A549 (cell line): ENCODE measurements at regions not wholly inside any gene's neighbourhood (a gene's known extent, or its start where the extent isn't known, plus 50 kb on each side); places are given as distances from the start of the nearest gene placed in this dataset.

ENCODE experiments used
- ATAC-seq, 2 experiments: fragments of 200-7000 bp in 1 of 2; fragments of >200 bp in 1 of 2; cut with Nextera tagmentation in 1 of 2; cut with Tn5 transposase in 1 of 2; 3 replicates each; pipeline versions ENCODE4 v1.8.0 to v1.9.1; 2018 to 2020; ENCODE audit warnings: mild to moderate bottlenecking in 1 of 2, moderate library complexity in 1 of 2
- CTCF ChIA-PET: fragments of 300-600 bp; sonication (Branson Sonifier 250); formaldehyde crosslinking; extraction: SDS; loops from one replicate; lab custom pipeline; 2021; ENCODE audit warnings: antibody characterized with exemption, inconsistent platforms; lab: Yijun Ruan, JAX
- POLR2A ChIA-PET: fragments of 350-600 bp; formaldehyde crosslinking; extraction: SDS; loops from one replicate; lab custom pipeline; 2021; ENCODE audit warnings: antibody characterized with exemption, inconsistent platforms; lab: Yijun Ruan, JAX
- DNase-seq, 2 experiments: peaks; one replicate each; pipeline versions ENCODE4 v3.0.0 to v3.0.0-alpha.2; 2011 to 2016; ENCODE audit warnings: low read depth in 1 of 2, low spot score in 1 of 2
- FAIRE-seq: peaks from 2 replicates; lab custom pipeline; 2011; peaks lifted over from hg19 to GRCh38; lab: Jason Lieb, UNC
- H3K27ac ChIP-seq, 2 experiments: fragments of >200 bp; sonication (Bioruptor Twin); formaldehyde crosslinking; 3 replicates each; pipeline ENCODE4 v1.5.1; 2016 to 2017
- H3K4me1 ChIP-seq: fragments of >200 bp; sonication (Bioruptor Twin); formaldehyde crosslinking; 3 replicates; pipeline ENCODE4 v1.6.1; 2016
- H3K4me2 ChIP-seq: fragments of >200 bp; sonication (Bioruptor Twin); formaldehyde crosslinking; 3 replicates; pipeline ENCODE4 v1.6.1; 2016
- H3K4me3 ChIP-seq: fragments of >200 bp; sonication (Bioruptor Twin); formaldehyde crosslinking; 3 replicates; pipeline ENCODE4 v1.5.1; 2016
- H3K9me3 ChIP-seq: fragments of >200 bp; sonication (Bioruptor Twin); formaldehyde crosslinking; 3 replicates; pipeline ENCODE4 v1.6.1; 2016
- ATOH8 ChIP-seq: fragments of 250-450 bp; sonication (Bioruptor Pico); IDR thresholded peaks from 2 replicates; pipeline ENCODE4 v1.5.0; 2020; ENCODE audit warnings: low read depth, mild to moderate bottlenecking, moderate library complexity
- CBX8 ChIP-seq: fragments of 200-600 bp; sonication (generic); IDR thresholded peaks from 2 replicates; pipeline ENCODE4 v1.6.1; 2016
- CEBPB ChIP-seq, 2 experiments: fragments of >200 bp in 1 of 2; sonication (Bioruptor Twin) in 1 of 2; formaldehyde crosslinking in 1 of 2; IDR thresholded peaks; 2 replicates each; pipeline ENCODE4 v1.6.1; 2012 to 2016
- E2F6 ChIP-seq: IDR thresholded peaks from 2 replicates; pipeline ENCODE4 v1.6.1; 2012; ENCODE audit warnings: low read depth, borderline replicate concordance
- EHF ChIP-seq: fragments of 250-450 bp; sonication (Bioruptor Pico); IDR thresholded peaks from 2 replicates; pipeline ENCODE4 v1.5.0; 2020; ENCODE audit warnings: mild to moderate bottlenecking
- ELK1 ChIP-seq: fragments of 150-350 bp; IDR thresholded peaks from 2 replicates; pipeline ENCODE4 v1.6.1; 2014; ENCODE audit warnings: low read depth, mild to moderate bottlenecking, low read length
- HDAC2 ChIP-seq: fragments of 200-600 bp; sonication (generic); IDR thresholded peaks from 2 replicates; pipeline ENCODE4 v1.6.1; 2016
- HMGXB4 ChIP-seq: fragments of 250-450 bp; sonication (Bioruptor Pico); IDR thresholded peaks from 2 replicates; pipeline ENCODE4 v1.5.0; 2021; ENCODE audit warnings: mild to moderate bottlenecking, moderate library complexity, borderline replicate concordance
- JUN ChIP-seq, 2 experiments: fragments of >200 bp; sonication (Bioruptor Twin); formaldehyde crosslinking; IDR thresholded peaks; 2 replicates in 1 of 2; 3 replicates in 1 of 2; pipeline ENCODE4 v1.6.1; 2016 to 2017
- NPAS2 ChIP-seq: fragments of 250-450 bp; sonication (Bioruptor Pico); IDR thresholded peaks from 2 replicates; pipeline ENCODE4 v1.8.0; 2022; ENCODE audit warnings: mild to moderate bottlenecking, moderate library complexity, borderline replicate concordance
- NR3C1 ChIP-seq: fragments of >200 bp; sonication (Bioruptor Twin); formaldehyde crosslinking; IDR thresholded peaks from 3 replicates; pipeline ENCODE4 v1.6.1; 2017
- PBX3 ChIP-seq: IDR thresholded peaks from 2 replicates; pipeline ENCODE4 v1.6.1; 2012
- PHF8 ChIP-seq: fragments of 200-600 bp; sonication (generic); IDR thresholded peaks from 2 replicates; pipeline ENCODE4 v1.6.1; 2016; ENCODE audit warnings: low read depth, mild to moderate bottlenecking, antibody characterized with exemption, moderate library complexity, borderline replicate concordance
- POLR2AphosphoS2 ChIP-seq: conservative IDR thresholded peaks from 2 replicates; pipeline ENCODE4 v1.6.1; 2012; ENCODE audit warnings: low read length, improper control_type of control experiment, inconsistent platforms
- RAD21 ChIP-seq, 2 experiments: fragments of >200 bp in 1 of 2; sonication (Bioruptor Twin) in 1 of 2; formaldehyde crosslinking in 1 of 2; IDR thresholded peaks in 1 of 2; conservative IDR thresholded peaks in 1 of 2; 2 replicates in 1 of 2; 3 replicates in 1 of 2; pipeline ENCODE4 v1.6.1; 2012 to 2018; ENCODE audit warnings: inconsistent platforms in 1 of 2
- RCOR1 ChIP-seq: fragments of 150-350 bp; IDR thresholded peaks from 2 replicates; pipeline ENCODE4 v1.6.1; 2014; ENCODE audit warnings: antibody characterized with exemption, low read length, low read depth
- REST ChIP-seq: fragments of 200-600 bp; sonication (generic); IDR thresholded peaks from 2 replicates; pipeline ENCODE4 v1.6.1; 2016; ENCODE audit warnings: antibody characterized with exemption, mild to moderate bottlenecking, moderate library complexity
- SREBF2 ChIP-seq: fragments of 450-650 bp; IDR thresholded peaks from 2 replicates; pipeline ENCODE4 v1.6.1; 2014; ENCODE audit warnings: mild to moderate bottlenecking, moderate library complexity
- ZFP36 ChIP-seq: fragments of 450-650 bp; IDR thresholded peaks from 2 replicates; pipeline ENCODE4 v1.6.1; 2014; ENCODE audit warnings: borderline replicate concordance; ENCODE audit not compliant: partially characterized antibody
- WGBS: methylation state at CpG from one replicate; pipeline ENCODE4 v1.1.6; 2017; ENCODE audit errors: missing lambda C conversion rate; 5-methylcytosine and 5-hydroxymethylcytosine counted together

- TF ChIP-seq PHF8 (no peak), HDAC2 (no peak), ZFP36 (no peak), REST (no peak), RAD21 (conservative IDR thresholded peaks at IDR 0.05 in 1 of 2, IDR thresholded peaks at IDR 0.05 in 1 of 2) (no peak), ELK1 (no peak), CBX8 (no peak), POLR2AphosphoS2 (no peak), EHF (CRISPR knock-in tag) (no peak), JUN (IDR thresholded peaks at IDR 0.05) (no peak), PBX3 (no peak), NR3C1 (no peak), RCOR1 (no peak), HMGXB4 (CRISPR knock-in tag) (no peak), ATOH8 (CRISPR knock-in tag) (no peak), NPAS2 (CRISPR knock-in tag) (no peak)
- TF ChIP-seq, all 56 proteins: peak for 0
- Histone ChIP-seq H3K4me1 (peaks cover 25% of the 10 kb centered on the region), H3K27ac (no peak overlapping the region; a peak in 1 of 6 replicates), H3K4me2 (no peak overlapping the region), H3K9me3 (0 out of 3 replicates have a peak, but pooled peaks cover 3% of the 10 kb centered on the region), H3K4me3 (no peak overlapping the region)
- WGBS = 87% methylated on average over 4 of the region's 4 CpGs
- POLR2A ChIA-PET = no interaction called here
- ATAC-seq (no peak), DNase-seq (no peak), FAIRE-seq (no peak)
- CTCF ChIA-PET = interaction anchor here (2.6 kb wide), 1 partner anchor 105 kb away, joined by 13 read pairs; no protein-coding TSS in a partner anchor
Measured at GRCh38 chr5:173468821-173469251, 140.6 kb upstream of the STC2 start.

- H3K4me2 ChIP-seq = no peak overlapping the region
- H3K9me3 ChIP-seq = 0 out of 3 replicates have a peak, but pooled peaks cover 3% of the 10 kb centered on the region
- POLR2A ChIA-PET = no interaction called here
- TF ChIP-seq SREBF2 = no peak
- no peak for TF ChIP-seq CEBPB (IDR thresholded peaks at IDR 0.05)
- no peak for TF ChIP-seq ATOH8 (CRISPR knock-in tag)
- TF ChIP-seq PHF8 = no peak
- TF ChIP-seq E2F6 = no peak
- TF ChIP-seq HDAC2 = no peak
- no peak for TF ChIP-seq JUN (IDR thresholded peaks at IDR 0.05)
- TF ChIP-seq HMGXB4 (CRISPR knock-in tag) = no peak
- WGBS = 29% methylated on average over 1 of the region's 1 CpG
- ATAC-seq (no peak), FAIRE-seq (no peak), DNase-seq (no peak)
- H3K4me1 ChIP-seq = no peaks in the 10 kb centered on the region
- H3K27ac ChIP-seq = no peak overlapping the region
- CTCF ChIA-PET = no interaction called here
- no peak overlapping the region for H3K4me3 ChIP-seq
Measured at GRCh38 chr5:173466227-173466626, 138.0 kb upstream of the STC2 start.
